ENCODE measurements at regions not wholly inside any gene's neighbourhood (a gene's known extent, or its start where the extent isn't known, plus 50 kb on each side); places are given as distances from the start of the nearest gene placed in this dataset.

- in situ Hi-C loops (cut with HindIII; ENCODE audit: low sequenced_read_pairs), result no loop called here
- no peak overlapping the region for H3K4me3 ChIP-seq (ENCODE audit: low read depth, low read length)
- TF ChIP-seq, protein P1, sequence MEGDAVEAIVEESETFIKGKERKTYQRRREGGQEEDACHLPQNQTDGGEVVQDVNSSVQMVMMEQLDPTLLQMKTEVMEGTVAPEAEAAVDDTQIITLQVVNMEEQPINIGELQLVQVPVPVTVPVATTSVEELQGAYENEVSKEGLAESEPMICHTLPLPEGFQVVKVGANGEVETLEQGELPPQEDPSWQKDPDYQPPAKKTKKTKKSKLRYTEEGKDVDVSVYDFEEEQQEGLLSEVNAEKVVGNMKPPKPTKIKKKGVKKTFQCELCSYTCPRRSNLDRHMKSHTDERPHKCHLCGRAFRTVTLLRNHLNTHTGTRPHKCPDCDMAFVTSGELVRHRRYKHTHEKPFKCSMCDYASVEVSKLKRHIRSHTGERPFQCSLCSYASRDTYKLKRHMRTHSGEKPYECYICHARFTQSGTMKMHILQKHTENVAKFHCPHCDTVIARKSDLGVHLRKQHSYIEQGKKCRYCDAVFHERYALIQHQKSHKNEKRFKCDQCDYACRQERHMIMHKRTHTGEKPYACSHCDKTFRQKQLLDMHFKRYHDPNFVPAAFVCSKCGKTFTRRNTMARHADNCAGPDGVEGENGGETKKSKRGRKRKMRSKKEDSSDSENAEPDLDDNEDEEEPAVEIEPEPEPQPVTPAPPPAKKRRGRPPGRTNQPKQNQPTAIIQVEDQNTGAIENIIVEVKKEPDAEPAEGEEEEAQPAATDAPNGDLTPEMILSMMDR (IDR thresholded peaks at IDR 0.05; ENCODE audit: low read depth, low read length, missing control alignments), result no peak
- DNase-seq (ENCODE audit: low read depth), result no peak
These were observed 403.1 kb upstream of the ZNF608 start for GRCh38 chr5:125149527-125149926.

GRCh38 chr5:125150041-125150669 is 403.7 kb upstream of the ZNF608 start:
- H3K4me3 ChIP-seq (ENCODE audit: low read depth, low read length), result no peak overlapping the region
- DNase-seq (ENCODE audit: low read depth), result no peak
- in situ Hi-C loops (cut with HindIII; ENCODE audit: low sequenced_read_pairs), result no loop called here
- TF ChIP-seq, protein P1 (IDR thresholded peaks at IDR 0.05; ENCODE audit: low read depth, low read length, missing control alignments), result no peak

- in situ Hi-C loops (cut with HindIII; ENCODE audit: low sequenced_read_pairs), result no loop called here
- DNase-seq (ENCODE audit: low read depth), result no peak
- TF ChIP-seq, protein P1 (IDR thresholded peaks at IDR 0.05; ENCODE audit: low read depth, low read length, missing control alignments), result no peak
- no peak overlapping the region for H3K4me3 ChIP-seq (ENCODE audit: low read depth, low read length)
These were observed 404.9 kb upstream of the ZNF608 start for GRCh38 chr5:125151150-125151900.

GRCh38 chr5:125152044-125152443 is 405.6 kb upstream of the ZNF608 start:
- in situ Hi-C loops (cut with HindIII; ENCODE audit: low sequenced_read_pairs), result no loop called here
- TF ChIP-seq, protein P1 (IDR thresholded peaks at IDR 0.05; ENCODE audit: low read depth, low read length, missing control alignments), result no peak
- no peak for DNase-seq (ENCODE audit: low read depth)
- H3K4me3 ChIP-seq (ENCODE audit: low read depth, low read length), result no peak overlapping the region

DNA sequence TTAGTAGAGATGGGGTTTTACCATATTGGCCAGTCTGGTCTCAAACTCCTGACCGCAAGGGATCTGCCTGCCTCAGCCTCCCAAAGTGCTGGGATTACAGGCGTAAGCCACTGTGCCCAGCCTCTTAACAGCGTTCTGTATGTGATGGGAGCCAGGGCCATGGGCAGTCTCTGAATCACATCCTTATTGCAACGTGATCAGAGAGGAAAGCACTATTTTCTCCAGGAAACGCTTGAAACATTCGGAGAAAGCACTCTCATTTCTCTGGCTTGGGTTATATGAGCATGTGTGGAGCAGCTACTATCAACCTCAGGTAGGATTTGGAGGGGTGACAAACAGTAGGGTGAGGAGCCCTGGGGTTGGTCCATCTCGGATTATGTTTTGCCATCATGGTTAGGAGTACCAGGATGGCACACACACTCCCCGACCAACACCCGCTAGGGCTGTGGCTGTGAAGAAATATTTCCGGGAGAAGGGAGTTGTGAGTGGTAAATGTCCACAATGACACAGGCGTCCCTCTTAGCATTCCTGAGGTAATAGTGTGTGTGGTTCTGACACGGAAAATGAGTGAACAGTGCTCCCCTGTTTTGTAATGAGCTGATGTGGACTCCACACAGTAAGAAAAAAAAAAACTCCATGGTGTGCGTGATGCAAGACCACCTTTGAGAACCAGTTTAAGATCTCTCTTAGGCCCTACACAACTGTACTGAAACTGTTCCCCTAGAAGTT is 406.2 kb upstream of the ZNF608 start:
- no peak for DNase-seq (ENCODE audit: low read depth)
- in situ Hi-C loops (cut with HindIII; ENCODE audit: low sequenced_read_pairs), result no loop called here
- TF ChIP-seq, protein P1 (IDR thresholded peaks at IDR 0.05; ENCODE audit: low read depth, low read length, missing control alignments), result no peak
- H3K4me3 ChIP-seq (ENCODE audit: low read depth, low read length), result no peak overlapping the region

- no peak for DNase-seq (ENCODE audit: low read depth)
- in situ Hi-C loops (cut with HindIII; ENCODE audit: low sequenced_read_pairs), result no loop called here
- TF ChIP-seq, protein P1 (IDR thresholded peaks at IDR 0.05; ENCODE audit: low read depth, low read length, missing control alignments), result no peak
- H3K4me3 ChIP-seq (ENCODE audit: low read depth, low read length), result no peak overlapping the region
These were observed 406.8 kb upstream of the ZNF608 start for GRCh38 chr5:125153231-125153630.
